Activated T-helper 17 cell treated with anti-CD3 and anti-CD28 coated beads, Interleukin-2, amount 50 U/mL, for 72 hours (primary cell): ENCODE measurements at regions not wholly inside any gene's neighbourhood (a gene's known extent, or its start where the extent isn't known, plus 50 kb on each side); places are given as distances from the start of the nearest gene placed in this dataset.
"Not testable (repeated sequence)": the region's sequence is repeated elsewhere in the genome, so short reads cannot be mapped to it uniquely, and the experiment has no call there.

Experiments
- ATAC-seq: fragments of 150-1000 bp; cut with Tn5 transposase; replicated peaks from 2 replicates; pipeline ENCODE4 v1.10.0; 2021; ENCODE audit warnings: mild to moderate bottlenecking, moderate library complexity
- H3K27ac Mint-ChIP-seq: one replicate; pipeline ENCODE4 v1.8.0; 2022; ENCODE audit warnings: mixed read lengths
- H3K27me3 Mint-ChIP-seq: one replicate; pipeline ENCODE4 v1.8.0; 2022; ENCODE audit warnings: mixed read lengths
- H3K36me3 Mint-ChIP-seq: one replicate; pipeline ENCODE4 v1.8.0; 2022; ENCODE audit warnings: low read depth, mild to moderate bottlenecking, mixed read lengths
- H3K4me1 Mint-ChIP-seq: one replicate; pipeline ENCODE4 v1.8.0; 2022; ENCODE audit warnings: mixed read lengths
- H3K4me3 Mint-ChIP-seq: one replicate; pipeline ENCODE4 v1.8.0; 2022; ENCODE audit warnings: mild to moderate bottlenecking, mixed read lengths
- H3K9me3 Mint-ChIP-seq: one replicate; pipeline ENCODE4 v1.8.0; 2022; ENCODE audit warnings: mixed read lengths

GRCh38 chr17:45651145-45651709 lies 132.9 kb upstream of the CRHR1 start:
- H3K4me3 Mint-ChIP-seq: no peak overlapping the region
- peaks cover 5% of the 10 kb centered on the region for H3K27me3 Mint-ChIP-seq
- H3K4me1 Mint-ChIP-seq: peaks cover under 1% of the 10 kb centered on the region
- no peaks in the 10 kb centered on the region for H3K36me3 Mint-ChIP-seq
- no peaks in the 10 kb centered on the region for H3K9me3 Mint-ChIP-seq
- no peak overlapping the region for H3K27ac Mint-ChIP-seq
- ATAC-seq: no peak

- Mint-ChIP-seq H3K36me3 (no peaks in the 10 kb centered on the region), H3K27me3 (peaks cover 5% of the 10 kb centered on the region), H3K4me3 (no peak overlapping the region), H3K27ac (no peak overlapping the region), H3K9me3 (no peaks in the 10 kb centered on the region), H3K4me1 (no peaks in the 10 kb centered on the region)
- no peak for ATAC-seq
Measured at GRCh38 chr17:45653616-45654015, 130.5 kb upstream of the CRHR1 start.

GRCh38 chr17:45656527-45657181 lies 127.5 kb upstream of the CRHR1 start:
- Mint-ChIP-seq H3K4me3 (no peak overlapping the region), H3K4me1 (no peaks in the 10 kb centered on the region), H3K27me3 (peaks cover 16% of the 10 kb centered on the region), H3K36me3 (no peaks in the 10 kb centered on the region), H3K27ac (no peak overlapping the region), H3K9me3 (no peaks in the 10 kb centered on the region)
- no peak for ATAC-seq

- Mint-ChIP-seq H3K36me3 (no peaks in the 10 kb centered on the region), H3K9me3 (no peaks in the 10 kb centered on the region), H3K27ac (no peak overlapping the region), H3K27me3 (peaks cover 23% of the 10 kb centered on the region), H3K4me3 (no peak overlapping the region), H3K4me1 (no peaks in the 10 kb centered on the region)
- no peak for ATAC-seq
Measured at GRCh38 chr17:45660474-45660873, 123.6 kb upstream of the CRHR1 start.

GRCh38 chr17:45662432-45662831 lies 121.7 kb upstream of the CRHR1 start:
- no peak for ATAC-seq
- Mint-ChIP-seq H3K27me3 (peaks cover 23% of the 10 kb centered on the region), H3K36me3 (no peaks in the 10 kb centered on the region), H3K4me1 (no peaks in the 10 kb centered on the region), H3K27ac (no peak overlapping the region), H3K4me3 (no peak overlapping the region), H3K9me3 (no peaks in the 10 kb centered on the region)

- Mint-ChIP-seq H3K27me3 (peaks cover 24% of the 10 kb centered on the region), H3K9me3 (no peaks in the 10 kb centered on the region), H3K27ac (no peak overlapping the region), H3K36me3 (no peaks in the 10 kb centered on the region), H3K4me3 (no peak overlapping the region), H3K4me1 (no peaks in the 10 kb centered on the region)
- ATAC-seq: no peak
Measured at GRCh38 chr17:45663772-45664171, 120.3 kb upstream of the CRHR1 start.

GRCh38 chr17:45664921-45665320 lies 119.2 kb upstream of the CRHR1 start:
- H3K27ac Mint-ChIP-seq: no peak overlapping the region
- H3K9me3 Mint-ChIP-seq: no peaks in the 10 kb centered on the region
- no peaks in the 10 kb centered on the region for H3K36me3 Mint-ChIP-seq
- peaks cover 22% of the 10 kb centered on the region for H3K27me3 Mint-ChIP-seq
- no peaks in the 10 kb centered on the region for H3K4me1 Mint-ChIP-seq
- no peak for ATAC-seq
- H3K4me3 Mint-ChIP-seq: no peak overlapping the region

GRCh38 chr17:45666046-45666600 lies 118.0 kb upstream of the CRHR1 start:
- H3K36me3 Mint-ChIP-seq: no peaks in the 10 kb centered on the region

GRCh38 chr17:45666641-45667040 lies 117.5 kb upstream of the CRHR1 start:
- no peak overlapping the region for H3K27ac Mint-ChIP-seq
- H3K9me3 Mint-ChIP-seq: no peaks in the 10 kb centered on the region
- no peaks in the 10 kb centered on the region for H3K4me1 Mint-ChIP-seq
- H3K27me3 Mint-ChIP-seq: peaks cover 14% of the 10 kb centered on the region
- H3K4me3 Mint-ChIP-seq: no peak overlapping the region
- no peaks in the 10 kb centered on the region for H3K36me3 Mint-ChIP-seq
- ATAC-seq: no peak

More at GRCh38 chr17:45666046-45666600, 118.0 kb upstream of the CRHR1 start:
- no peak for ATAC-seq
- H3K9me3 Mint-ChIP-seq: no peaks in the 10 kb centered on the region
- no peak overlapping the region for H3K4me3 Mint-ChIP-seq
- H3K27me3 Mint-ChIP-seq: peaks cover 18% of the 10 kb centered on the region
- H3K27ac Mint-ChIP-seq: no peak overlapping the region
- H3K4me1 Mint-ChIP-seq: no peaks in the 10 kb centered on the region

- no peaks in the 10 kb centered on the region for H3K9me3 Mint-ChIP-seq
- ATAC-seq: no peak
- H3K36me3 Mint-ChIP-seq: no peaks in the 10 kb centered on the region
- H3K4me3 Mint-ChIP-seq: no peak overlapping the region
- H3K27me3 Mint-ChIP-seq: peaks cover 11% of the 10 kb centered on the region
- H3K4me1 Mint-ChIP-seq: no peaks in the 10 kb centered on the region
- no peak overlapping the region for H3K27ac Mint-ChIP-seq
Measured at GRCh38 chr17:45667591-45668171, 116.4 kb upstream of the CRHR1 start.

- Mint-ChIP-seq H3K4me3 (no peak overlapping the region), H3K9me3 (no peaks in the 10 kb centered on the region), H3K27ac (no peak overlapping the region), H3K4me1 (no peaks in the 10 kb centered on the region), H3K27me3 (peaks cover 10% of the 10 kb centered on the region), H3K36me3 (no peaks in the 10 kb centered on the region)
- ATAC-seq: no peak
Measured at GRCh38 chr17:45668316-45668715, 115.8 kb upstream of the CRHR1 start.

GRCh38 chr17:45672301-45672700 lies 111.8 kb upstream of the CRHR1 start:
- Mint-ChIP-seq H3K4me1 (no peaks in the 10 kb centered on the region), H3K9me3 (no peaks in the 10 kb centered on the region), H3K36me3 (no peaks in the 10 kb centered on the region), H3K27ac (no peak overlapping the region), H3K27me3 (peaks cover 16% of the 10 kb centered on the region), H3K4me3 (no peak overlapping the region)
- no peak for ATAC-seq

- Mint-ChIP-seq H3K4me1 (no peaks in the 10 kb centered on the region), H3K4me3 (no peak overlapping the region), H3K27ac (no peak overlapping the region), H3K36me3 (no peaks in the 10 kb centered on the region), H3K27me3 (peaks cover 14% of the 10 kb centered on the region), H3K9me3 (no peaks in the 10 kb centered on the region)
- no peak for ATAC-seq
Measured at GRCh38 chr17:45672792-45673191, 111.3 kb upstream of the CRHR1 start.

- not testable (repeated sequence) for H3K4me3 Mint-ChIP-seq, H3K9me3 Mint-ChIP-seq, ATAC-seq, H3K4me1 Mint-ChIP-seq, H3K27ac Mint-ChIP-seq, H3K36me3 Mint-ChIP-seq
- peaks cover 17% of the 10 kb centered on the region for H3K27me3 Mint-ChIP-seq
Measured at GRCh38 chr17:45673759-45674158, 110.4 kb upstream of the CRHR1 start.

GRCh38 chr17:45675012-45675411 lies 109.1 kb upstream of the CRHR1 start:
- no peak for ATAC-seq
- Mint-ChIP-seq H3K36me3 (no peaks in the 10 kb centered on the region), H3K27ac (no peak overlapping the region), H3K4me1 (no peaks in the 10 kb centered on the region), H3K4me3 (no peak overlapping the region), H3K9me3 (no peaks in the 10 kb centered on the region), H3K27me3 (peaks cover 20% of the 10 kb centered on the region)
